MCF 10A (cell line): ENCODE measurements at regions not wholly inside any gene's neighbourhood (a gene's known extent, or its start where the extent isn't known, plus 50 kb on each side); places are given as distances from the start of the nearest gene placed in this dataset.

Source experiments
- BruUV-seq: library from RNA; stranded (reverse); fragments of 400-500 nt; replicated peaks from 2 replicates; lab custom pipeline; 2021; lab: Mats Ljungman, UMichigan
- CTCF ChIA-PET: fragments of 300-600 bp; sonication (Branson Sonifier 250); formaldehyde crosslinking; extraction: SDS; loops from one replicate; lab custom pipeline; 2021; ENCODE audit warnings: antibody characterized with exemption, inconsistent platforms; lab: Yijun Ruan, JAX
- POLR2A ChIA-PET: fragments of 300-600, 350-650 bp; sonication (Branson Sonifier 250); formaldehyde crosslinking; extraction: SDS; loops from one replicate; lab custom pipeline; 2020; ENCODE audit warnings: antibody characterized with exemption, inconsistent platforms; lab: Yijun Ruan, JAX
- DNase-seq: peaks from one replicate; pipeline ENCODE4 v3.0.0-alpha.2; 2018; ENCODE audit not compliant: unreplicated experiment
- H3K27ac Mint-ChIP-seq: one replicate; pipeline ENCODE4 v1.8.0; 2022; ENCODE audit warnings: mild to moderate bottlenecking, low read depth, mixed read lengths; ENCODE audit not compliant: unreplicated experiment
- H3K27me3 Mint-ChIP-seq: one replicate; pipeline ENCODE4 v1.8.0; 2022; ENCODE audit warnings: mixed read lengths; ENCODE audit not compliant: insufficient read depth, unreplicated experiment
- H3K36me3 Mint-ChIP-seq: one replicate; pipeline ENCODE4 v1.8.0; 2022; ENCODE audit warnings: mild to moderate bottlenecking, moderate library complexity, mixed read lengths; ENCODE audit not compliant: insufficient read depth, unreplicated experiment
- H3K4me1 Mint-ChIP-seq: one replicate; pipeline ENCODE4 v1.8.0; 2022; ENCODE audit warnings: mixed read lengths; ENCODE audit not compliant: insufficient read depth, unreplicated experiment
- H3K4me3 Mint-ChIP-seq: one replicate; pipeline ENCODE4 v1.8.0; 2022; ENCODE audit warnings: mild to moderate bottlenecking, moderate library complexity, mixed read lengths; ENCODE audit not compliant: unreplicated experiment
- H3K9me3 Mint-ChIP-seq: one replicate; pipeline ENCODE4 v1.8.0; 2022; ENCODE audit warnings: mixed read lengths; ENCODE audit not compliant: unreplicated experiment
- CTCF ChIP-seq: fragments of 200-600 bp; IDR thresholded peaks from one replicate; pipeline ENCODE4 v1.8.0; 2022; ENCODE audit warnings: antibody characterized with exemption, mild to moderate bottlenecking; ENCODE audit not compliant: unreplicated experiment
- intact Hi-C: fragments of 100-400 bp; cut with micrococcal nuclease; formaldehyde crosslinking; loops from 2 replicates; pipeline ENCODE4 v1.14.1; 2022

DNA sequence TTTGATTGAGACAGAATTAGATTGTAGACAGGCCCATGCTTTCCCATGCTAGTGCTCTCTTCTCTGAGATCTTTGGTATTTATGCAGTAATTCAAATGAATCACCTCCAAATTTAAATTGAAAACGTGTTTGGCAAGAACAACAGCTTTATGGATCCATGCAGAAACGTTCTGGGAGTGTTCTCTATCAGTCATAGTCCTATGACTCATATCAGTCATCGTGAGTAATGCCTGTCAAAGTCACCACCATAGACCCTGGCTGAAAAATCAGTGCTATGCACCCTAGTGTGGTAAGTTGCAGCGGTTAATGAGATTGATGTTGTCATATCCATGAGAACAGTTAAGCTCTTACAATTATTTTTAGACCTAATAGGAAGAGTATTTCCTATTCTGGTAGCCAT lies 90.1 kb upstream of the FOXG1 start:
- no peak overlapping the region for H3K4me3 Mint-ChIP-seq
- H3K4me1 Mint-ChIP-seq: peaks cover 38% of the 10 kb centered on the region
- DNase-seq: peak; percentile 90
- no peak for TF ChIP-seq CTCF
- POLR2A ChIA-PET: interaction anchor here (0.7 to 2.3 kb wide), 3 partner anchors 10 to 165 kb away, joined by 4 to 13 read pairs (median 4); no protein-coding TSS in a partner anchor
- CTCF ChIA-PET: interaction anchor here (0.6 kb wide), 1 partner anchor 553 kb away, joined by 3 read pairs; no protein-coding TSS in a partner anchor
- H3K27me3 Mint-ChIP-seq: no peaks in the 10 kb centered on the region
- intact Hi-C loops: loop anchor here (1.0 kb wide), 1 partner anchor 23 kb away; no protein-coding TSS in a partner anchor
- BruUV-seq: no TSS peak
- no peaks in the 10 kb centered on the region for H3K9me3 Mint-ChIP-seq
- H3K36me3 Mint-ChIP-seq: no peaks in the 10 kb centered on the region
- H3K27ac Mint-ChIP-seq: peak overlapping the region; percentile 88

DNA sequence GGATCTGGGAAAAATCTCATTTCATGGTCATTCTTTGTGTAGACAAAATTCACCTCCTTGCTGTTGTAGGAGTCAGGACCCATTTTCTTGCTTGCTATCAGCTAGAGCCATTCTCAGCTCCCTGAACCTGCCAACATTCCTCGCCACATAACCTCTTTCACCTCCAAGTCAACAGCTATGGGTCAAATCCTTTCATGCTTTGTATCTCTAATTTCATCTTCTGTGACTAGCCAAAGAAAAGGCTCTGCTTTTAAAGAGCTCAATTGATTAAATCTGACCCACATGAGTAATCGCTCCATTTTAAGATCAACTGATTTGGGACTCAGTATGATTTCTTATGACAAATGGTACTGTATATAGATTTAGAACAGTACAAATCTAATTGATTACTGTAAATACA lies 89.2 kb upstream of the FOXG1 start:
- TF ChIP-seq CTCF: no peak
- ChIA-PET POLR2A (interaction anchor here (2.3 kb wide), 1 partner anchor 24 kb away, joined by 13 read pairs; no protein-coding TSS in a partner anchor), CTCF (interaction anchor here (0.6 kb wide), 1 partner anchor 1065 kb away, joined by 4 read pairs; no protein-coding TSS in a partner anchor)
- no peaks in the 10 kb centered on the region for H3K36me3 Mint-ChIP-seq
- BruUV-seq: no TSS peak
- H3K4me3 Mint-ChIP-seq: no peak overlapping the region
- intact Hi-C loops: no loop called here
- H3K27ac Mint-ChIP-seq: peak overlapping the region; percentile 88
- no peaks in the 10 kb centered on the region for H3K27me3 Mint-ChIP-seq
- peaks cover 29% of the 10 kb centered on the region for H3K4me1 Mint-ChIP-seq
- no peak for DNase-seq
- H3K9me3 Mint-ChIP-seq: no peaks in the 10 kb centered on the region

GRCh38 chr14:28678887-28679286 lies 87.7 kb upstream of the FOXG1 start:
- H3K9me3 Mint-ChIP-seq: peaks cover 7% of the 10 kb centered on the region
- no peak for DNase-seq
- intact Hi-C loops: no loop called here
- no peak overlapping the region for H3K27ac Mint-ChIP-seq
- TF ChIP-seq CTCF: no peak
- no peaks in the 10 kb centered on the region for H3K36me3 Mint-ChIP-seq
- peaks cover 18% of the 10 kb centered on the region for H3K4me1 Mint-ChIP-seq
- ChIA-PET CTCF (no interaction called here), POLR2A (no interaction called here)
- H3K27me3 Mint-ChIP-seq: no peaks in the 10 kb centered on the region
- no TSS peak for BruUV-seq
- H3K4me3 Mint-ChIP-seq: no peak overlapping the region

GRCh38 chr14:28681681-28682080 lies 84.9 kb upstream of the FOXG1 start:
- no peaks in the 10 kb centered on the region for H3K36me3 Mint-ChIP-seq

More at GRCh38 chr14:28681681-28682080, 84.9 kb upstream of the FOXG1 start:
- intact Hi-C loops: no loop called here
- CTCF ChIA-PET: interaction anchor here (0.7 to 0.9 kb wide), 2 partner anchors 151 to 209 kb away, joined by 3 to 4 read pairs; no protein-coding TSS in a partner anchor
- Mint-ChIP-seq H3K4me1 (peaks cover 10% of the 10 kb centered on the region), H3K9me3 (peaks cover 7% of the 10 kb centered on the region), H3K4me3 (no peak overlapping the region), H3K27ac (no peak overlapping the region), H3K27me3 (no peaks in the 10 kb centered on the region)
- BruUV-seq: no TSS peak
- no peak for DNase-seq
- TF ChIP-seq CTCF: no peak
- POLR2A ChIA-PET: no interaction called here
